ENCODE measurements at regions not wholly inside any gene's neighbourhood (a gene's known extent, or its start where the extent isn't known, plus 50 kb on each side); places are given as distances from the start of the nearest gene placed in this dataset.
"Not testable (repeated sequence)": the region's sequence is repeated elsewhere in the genome, so short reads cannot be mapped to it uniquely, and the experiment has no call there.

DNA sequence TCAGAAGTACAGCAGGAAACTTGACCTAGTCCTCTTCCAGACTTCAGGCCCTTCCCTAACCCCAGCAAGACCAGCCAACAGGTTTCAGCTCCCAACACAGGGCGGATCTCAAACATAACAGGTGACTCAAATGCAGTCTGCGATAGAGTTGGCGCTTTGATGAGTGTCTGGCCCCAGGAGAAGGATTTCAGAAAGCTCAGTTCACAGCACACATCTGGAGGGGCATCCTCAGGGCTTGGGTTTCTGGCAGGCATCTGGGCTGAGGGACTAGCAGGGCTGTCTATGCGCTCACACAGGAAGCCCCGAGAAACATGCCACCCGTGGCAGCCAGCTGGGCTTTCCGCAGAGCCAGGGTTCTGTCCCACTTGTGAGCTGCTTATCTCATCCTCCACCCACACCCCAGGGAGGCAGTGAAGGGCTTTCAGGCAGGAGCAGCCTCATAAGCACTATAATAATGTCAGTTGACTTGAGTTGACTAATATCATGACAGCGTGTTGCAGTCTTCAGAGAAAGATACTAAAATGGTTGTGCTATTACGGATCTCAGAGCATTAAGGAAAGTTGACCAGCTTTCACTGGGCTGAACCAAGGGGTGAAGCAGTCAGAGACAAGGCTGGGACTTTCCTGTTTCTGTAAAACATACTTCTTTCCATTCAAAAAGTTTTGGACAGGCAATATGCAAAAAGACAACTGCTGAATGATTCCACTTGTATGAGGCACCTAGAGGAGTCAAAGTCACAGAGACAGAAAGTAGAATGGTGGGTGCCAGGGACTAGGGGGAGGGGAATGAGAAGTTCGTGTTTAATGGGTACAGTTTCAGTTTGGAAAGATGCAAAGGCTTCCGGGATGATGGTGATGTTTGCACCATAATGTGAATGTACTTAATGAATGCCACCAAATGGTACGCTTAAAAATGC is 233.0 kb upstream of the IRF2BP2 start:
- peak; percentile 82 for DNase-seq (ENCODE audit: low spot score)

DNA sequence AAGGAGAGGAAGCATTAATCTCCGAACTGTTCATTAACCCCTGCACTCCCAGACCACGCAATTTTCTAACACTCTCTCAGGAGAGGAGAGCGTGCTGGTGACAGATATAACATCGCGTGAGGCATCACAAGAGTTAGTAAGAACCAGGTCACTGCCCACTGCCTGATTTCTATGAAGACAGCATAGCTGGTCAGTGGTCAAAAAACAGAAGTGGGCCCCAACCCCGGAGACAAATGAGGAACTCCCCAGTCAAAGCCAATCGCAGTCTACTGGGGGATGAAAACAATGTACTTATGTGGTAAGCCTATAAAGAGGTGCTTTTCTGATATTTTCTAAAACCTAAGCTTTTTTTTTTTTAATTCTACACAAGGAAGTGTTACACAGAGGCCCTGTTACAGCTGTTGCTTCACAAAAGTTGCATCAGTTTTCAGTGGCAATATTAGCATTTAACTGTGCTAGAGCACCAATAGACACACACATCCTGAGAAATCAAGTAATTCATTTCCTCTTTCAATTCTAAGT is 231.8 kb upstream of the IRF2BP2 start:
- DNase-seq (ENCODE audit: low spot score) = no peak

DNA sequence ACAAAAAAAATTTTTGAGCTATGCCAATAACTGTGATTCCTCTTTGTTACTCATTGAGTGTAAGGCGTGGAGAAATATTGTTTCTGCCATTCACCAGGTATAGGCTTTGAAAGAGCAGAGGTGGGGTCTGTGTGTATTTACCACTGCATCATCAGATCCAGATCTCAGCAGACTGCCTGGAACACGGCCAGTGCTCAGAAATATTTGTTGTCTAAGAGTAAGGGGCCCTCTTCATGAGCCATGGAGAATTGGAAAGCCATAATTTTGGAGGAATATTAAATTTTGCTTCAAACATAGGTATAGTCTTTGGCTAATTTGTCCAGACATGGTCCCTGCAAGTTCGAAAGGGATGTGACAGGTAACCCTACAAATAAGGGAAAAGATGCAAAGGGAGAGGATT is 231.3 kb upstream of the IRF2BP2 start:
- DNase-seq (ENCODE audit: low spot score) = no peak

DNA sequence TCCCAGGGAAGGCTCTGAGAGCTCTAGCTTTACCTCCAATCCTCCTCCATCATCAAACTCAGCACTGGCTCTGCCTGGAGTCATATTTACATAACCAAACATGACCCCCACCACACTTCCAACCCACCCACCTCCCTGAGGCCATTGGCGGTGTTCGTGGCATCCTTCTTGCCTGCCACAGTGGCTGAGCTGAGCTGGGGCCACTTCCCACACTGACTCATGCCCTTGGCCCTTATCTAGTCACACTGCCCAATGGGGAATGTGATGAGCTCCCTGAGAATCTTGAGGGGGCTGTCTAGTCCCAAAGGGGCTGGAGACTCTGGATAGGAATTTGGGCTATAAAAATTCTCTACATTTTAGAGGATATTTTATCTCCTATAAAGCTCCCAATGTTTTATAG is 230.9 kb upstream of the IRF2BP2 start:
- DNase-seq (ENCODE audit: low spot score) = peak; percentile 41

DNA sequence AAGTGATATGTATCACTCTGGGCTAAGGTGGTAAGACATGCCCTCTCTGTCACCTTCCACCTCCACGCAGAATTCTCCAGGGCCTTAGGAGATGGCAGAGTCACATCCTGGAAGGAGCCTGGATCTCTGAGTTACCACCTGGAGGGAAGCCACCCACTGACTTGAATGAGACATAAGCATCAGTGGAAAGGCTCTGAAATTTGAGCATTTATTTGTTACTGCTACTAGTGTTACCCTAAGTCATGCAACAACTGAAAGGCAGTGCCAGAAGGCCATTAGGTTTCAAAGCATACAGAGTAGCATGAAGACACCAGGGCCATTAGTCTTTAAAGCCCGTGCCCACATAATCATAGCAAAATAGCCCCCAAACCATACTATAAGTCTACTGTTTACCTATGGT is 230.3 kb upstream of the IRF2BP2 start:
- DNase-seq (ENCODE audit: low spot score) = no peak

DNA sequence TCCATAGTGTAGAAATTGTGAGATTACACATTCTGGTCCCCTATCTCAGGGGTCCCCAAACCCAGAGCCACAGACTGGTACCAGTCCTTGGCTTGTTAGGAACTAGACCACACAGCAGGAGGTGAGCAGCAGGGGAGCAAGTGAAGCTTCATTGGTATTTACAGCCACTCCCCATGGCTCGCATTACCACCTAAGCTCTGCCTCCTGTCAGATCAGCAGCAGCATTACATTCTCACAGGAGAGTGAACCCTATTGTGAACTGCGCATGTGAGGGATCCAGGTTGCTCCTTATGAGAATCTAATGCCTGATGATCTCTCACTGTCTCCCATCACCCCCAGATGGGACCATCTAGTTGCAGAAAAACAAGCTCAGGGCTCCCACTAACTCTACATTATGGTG is 229.7 kb upstream of the IRF2BP2 start:
- DNase-seq (ENCODE audit: low spot score) = no peak

DNA sequence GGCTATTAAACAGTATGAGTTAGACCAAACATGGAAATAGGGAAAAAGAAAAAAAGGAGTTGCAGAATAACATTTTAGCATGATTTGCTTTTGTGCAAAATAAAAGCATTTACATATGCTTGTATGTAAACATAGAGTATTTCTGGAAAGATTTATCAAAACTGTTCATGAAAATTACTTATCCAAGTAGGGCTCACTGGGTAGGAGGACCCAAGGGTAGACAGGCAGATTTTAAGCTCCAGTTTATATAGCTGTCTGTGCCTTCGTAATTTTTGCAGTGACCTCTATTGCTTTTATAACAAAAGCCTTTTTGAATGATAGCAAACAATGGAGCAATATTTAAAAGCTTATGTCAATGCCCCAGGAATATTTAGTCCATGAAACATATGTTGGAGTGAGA is 228.8 kb upstream of the IRF2BP2 start:
- DNase-seq (ENCODE audit: low spot score) = no peak

DNA sequence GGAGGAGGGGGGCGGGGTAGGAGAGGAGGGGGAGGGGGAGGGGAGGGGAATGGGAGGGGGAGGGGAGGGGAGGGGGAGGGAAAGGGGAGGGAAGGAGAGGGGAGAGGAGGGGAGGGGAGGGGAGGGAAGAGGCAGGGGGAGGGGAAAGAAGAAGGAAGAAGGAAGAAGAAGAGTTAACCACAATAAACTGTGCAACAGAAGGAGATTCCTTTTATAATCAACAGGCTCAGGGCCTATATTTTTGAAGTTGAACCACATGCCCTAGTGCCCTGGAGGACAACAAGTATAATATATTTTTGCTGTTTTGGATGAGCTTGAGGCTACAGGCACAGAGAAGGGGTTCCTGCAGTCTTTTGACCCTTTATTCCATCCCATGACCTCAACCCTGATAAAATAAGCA is 228.2 kb upstream of the IRF2BP2 start:
- DNase-seq (ENCODE audit: low spot score) = no peak

DNA sequence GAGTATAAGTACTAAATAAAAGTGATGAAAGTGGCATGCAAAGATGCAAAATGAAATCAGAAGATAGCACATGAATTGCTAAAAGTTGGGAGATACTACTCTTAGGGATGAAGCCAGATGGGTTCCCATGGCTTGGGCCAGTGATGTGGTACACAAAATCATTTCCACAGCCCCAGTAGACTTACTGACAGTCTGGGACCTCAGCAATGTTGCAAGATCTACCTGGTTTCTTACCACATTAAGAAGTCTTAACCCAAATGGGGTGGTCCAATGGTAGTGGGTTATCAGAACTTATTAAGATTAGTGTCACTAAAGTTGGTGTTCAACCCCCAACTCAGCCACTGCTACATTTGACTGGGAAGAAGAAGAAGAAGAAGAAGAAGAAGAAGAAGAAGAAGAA is 227.7 kb upstream of the IRF2BP2 start:
- no peak for DNase-seq (ENCODE audit: low spot score)

DNA sequence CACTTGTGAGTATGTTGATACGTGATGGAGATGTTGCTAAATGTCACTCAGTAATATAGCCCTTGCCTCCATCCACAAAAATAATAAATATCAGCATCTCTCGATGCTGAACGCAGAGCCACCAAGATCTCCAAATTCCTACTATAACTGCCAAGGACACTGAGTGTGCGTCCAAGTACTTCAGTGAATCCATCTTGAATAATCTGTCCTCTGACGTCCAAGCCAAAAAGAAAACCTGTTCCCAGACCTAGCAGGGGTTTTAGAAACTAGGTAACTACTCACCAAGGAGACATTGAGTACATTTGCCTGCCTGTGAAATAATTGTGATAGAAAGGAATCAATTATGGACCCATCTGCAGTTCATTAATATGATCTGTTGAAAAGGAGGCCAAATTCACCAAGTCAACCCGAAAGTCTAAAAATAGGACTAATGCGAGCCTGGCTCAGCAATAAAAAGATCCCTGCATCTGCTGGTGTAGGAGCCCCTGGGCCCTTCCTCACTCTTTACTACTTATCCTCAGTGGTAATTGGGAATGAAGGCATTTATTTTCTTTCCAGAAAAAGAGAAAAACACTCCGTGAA is 226.9 kb upstream of the IRF2BP2 start:
- no peak for DNase-seq (ENCODE audit: low spot score)

DNA sequence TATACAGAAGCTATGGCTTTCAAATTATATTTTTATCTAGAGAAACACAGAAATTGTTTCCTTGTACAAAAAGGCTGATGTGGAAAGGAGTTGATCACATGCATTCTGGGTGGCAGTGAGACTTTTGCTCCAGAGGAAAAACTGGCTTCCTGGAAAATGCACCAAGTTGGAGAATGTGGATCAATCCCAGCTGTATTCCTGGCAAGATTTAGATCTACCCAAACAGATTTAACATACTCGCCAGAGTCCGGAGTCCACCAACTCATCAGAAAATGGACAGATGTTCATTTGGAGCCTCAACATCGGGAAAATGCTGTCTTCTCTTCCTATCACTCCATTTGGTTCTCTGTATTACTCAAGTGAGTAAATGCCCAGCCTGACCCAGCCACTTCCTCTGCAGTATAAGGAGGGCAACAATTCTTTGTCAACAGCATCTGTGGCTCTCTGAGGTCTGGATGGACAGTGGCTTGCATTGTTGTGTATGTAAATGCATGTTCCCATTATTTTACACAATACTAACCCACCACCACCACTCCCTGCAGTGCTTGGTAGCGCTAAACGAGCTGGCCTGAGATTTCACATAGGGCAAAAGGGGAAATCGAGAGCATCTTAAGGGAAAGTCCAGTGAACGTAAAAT is 226.2 kb upstream of the IRF2BP2 start:
- DNase-seq (ENCODE audit: low spot score) = no peak

DNA sequence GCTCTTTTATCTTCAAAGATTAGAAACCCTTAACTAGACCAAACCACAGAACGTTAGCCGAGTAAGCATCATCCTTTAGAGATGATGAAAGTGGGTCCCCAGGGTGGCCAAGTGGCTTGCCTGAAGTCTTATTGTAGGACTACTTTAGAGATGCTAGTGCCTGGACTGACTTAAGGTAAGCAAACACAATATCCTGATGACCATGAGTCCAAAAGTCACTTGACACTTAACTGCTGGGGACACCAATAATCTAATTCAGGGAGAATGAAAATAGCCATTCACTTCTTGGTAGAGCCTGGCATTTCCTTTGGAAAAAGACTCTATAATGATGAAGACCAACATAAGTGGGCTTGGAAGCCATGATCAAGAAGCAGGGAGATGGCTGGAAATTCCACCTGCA is 225.3 kb upstream of the IRF2BP2 start:
- DNase-seq (ENCODE audit: low spot score) = no peak

DNA sequence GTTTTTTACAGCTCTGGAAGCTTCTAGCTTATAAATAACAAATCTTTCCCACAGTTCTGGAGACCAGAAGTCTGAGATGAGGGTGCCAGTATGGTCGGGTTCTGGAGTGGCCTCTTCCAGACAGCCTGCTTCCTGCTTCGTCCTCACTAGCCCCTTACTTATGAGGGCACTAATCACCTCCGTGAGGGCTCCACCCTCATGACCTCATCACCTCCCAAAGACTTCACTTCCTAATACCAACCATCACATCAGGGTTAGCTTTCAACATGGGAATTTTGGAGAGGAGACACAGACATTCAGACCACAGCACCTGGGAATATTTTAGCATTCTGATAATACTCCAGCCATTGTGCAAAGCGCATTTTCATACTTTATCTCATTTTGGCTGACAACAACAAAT is 223.7 kb upstream of the IRF2BP2 start:
- no peak for DNase-seq (ENCODE audit: low spot score)

DNA sequence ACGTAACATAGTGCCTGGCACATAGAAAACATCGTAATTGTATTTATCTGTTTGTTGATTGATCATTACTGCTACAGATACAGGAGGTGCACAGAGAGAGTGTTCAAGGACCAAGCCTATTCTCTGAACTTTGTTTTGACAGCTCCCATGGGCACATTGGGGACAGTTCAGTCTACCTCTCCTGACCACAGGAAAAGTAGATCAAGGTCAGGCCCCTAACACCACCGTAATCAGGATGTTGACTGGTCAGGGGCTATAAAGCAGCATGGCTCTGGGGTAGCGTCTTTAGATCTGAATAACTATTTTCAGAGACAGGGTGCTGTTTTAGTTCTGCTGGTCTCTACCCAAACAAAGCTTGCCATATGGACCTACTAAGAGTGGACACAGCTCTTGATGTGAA is 223.1 kb upstream of the IRF2BP2 start:
- no peak for DNase-seq (ENCODE audit: low spot score)

DNA sequence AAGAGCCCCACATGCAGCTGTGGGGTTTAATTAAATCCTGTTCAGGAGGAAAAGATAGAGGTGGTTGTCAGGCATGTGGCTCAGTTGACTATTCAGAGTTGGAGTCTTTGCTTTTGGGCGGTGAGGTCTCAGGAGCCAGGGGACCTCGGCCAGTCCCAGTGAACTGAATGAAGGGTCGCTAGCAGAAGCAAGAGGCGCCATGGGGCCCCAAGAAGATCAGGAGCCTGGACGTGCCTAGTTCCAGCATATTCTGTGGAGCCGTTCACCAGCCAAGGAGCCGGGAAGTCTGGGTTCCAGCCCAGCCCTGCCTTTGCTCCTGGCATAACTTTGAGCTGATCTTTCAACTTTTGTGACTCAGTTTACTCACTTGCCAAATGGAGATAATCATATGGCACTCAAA is 217.7 kb upstream of the IRF2BP2 start:
- no peak for DNase-seq (ENCODE audit: low spot score)

DNA sequence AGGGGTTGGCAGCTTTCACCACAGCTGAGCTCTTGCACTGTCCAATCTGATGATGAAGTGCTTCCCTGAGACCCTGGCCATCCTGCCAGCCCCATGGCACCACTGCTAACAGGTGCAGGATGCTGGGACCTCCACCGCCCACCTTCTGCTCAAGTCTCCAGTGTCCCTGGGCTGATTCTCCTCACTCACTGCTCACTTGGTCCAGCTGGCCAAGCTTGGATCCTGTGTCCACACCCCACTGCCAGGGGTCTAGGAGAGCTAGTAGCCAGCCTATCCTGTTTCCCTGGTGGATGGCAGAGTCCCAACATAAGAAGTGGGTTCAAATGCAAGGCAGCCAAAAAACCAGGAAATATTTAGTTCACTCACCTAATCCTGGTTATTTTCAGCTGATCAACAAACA is 217.2 kb upstream of the IRF2BP2 start:
- DNase-seq (ENCODE audit: low spot score) = no peak

DNA sequence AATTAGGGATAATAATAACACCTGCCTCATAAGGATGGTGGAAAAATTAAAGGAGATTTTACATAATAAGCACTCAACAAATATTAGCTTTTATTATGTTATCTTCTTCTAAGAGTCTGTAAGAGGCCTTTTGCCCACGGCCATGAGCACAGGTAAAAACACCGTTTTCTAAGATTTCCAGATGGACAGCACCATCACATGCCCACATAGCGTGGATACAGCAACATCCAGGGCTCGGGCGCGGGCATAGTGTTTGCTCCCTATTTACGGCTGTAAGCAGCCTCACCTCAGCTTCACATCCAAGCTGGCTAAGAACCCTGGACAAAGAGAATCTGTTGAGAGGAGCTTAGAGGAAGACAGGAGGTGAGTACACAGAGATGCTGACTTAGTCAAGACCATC is 216.4 kb upstream of the IRF2BP2 start:
- DNase-seq (ENCODE audit: low spot score) = no peak

DNA sequence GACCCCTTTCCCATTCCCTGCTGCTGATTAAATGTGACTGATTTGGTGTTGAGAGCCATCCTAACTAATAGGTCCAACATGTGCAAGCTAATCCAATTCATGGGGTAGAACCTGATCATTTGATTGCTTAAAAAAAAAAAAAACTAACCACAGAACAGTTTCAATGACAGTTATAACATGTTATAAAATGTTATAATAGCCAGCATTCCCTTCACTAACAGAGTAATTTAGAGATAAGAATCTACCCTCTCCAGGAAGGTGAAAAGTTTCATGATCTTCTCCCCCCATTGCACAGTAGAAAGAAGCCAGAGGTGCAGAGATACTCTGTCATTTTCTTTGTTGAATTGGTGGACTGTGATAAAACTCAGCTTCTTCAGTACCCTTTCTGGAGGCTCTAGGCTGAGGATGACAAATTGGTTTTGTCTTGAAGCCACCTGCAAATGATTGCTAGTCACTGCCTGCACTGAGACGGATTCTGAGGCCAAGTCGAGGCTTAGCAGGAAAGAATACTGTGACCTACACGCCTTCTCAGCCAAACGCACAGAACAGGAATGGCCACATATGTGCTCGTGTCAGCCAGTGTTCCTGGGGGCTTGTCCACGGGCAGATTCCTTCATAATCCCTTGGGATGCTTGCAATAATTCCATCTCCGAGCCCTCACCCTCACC is 215.7 kb upstream of the IRF2BP2 start:
- DNase-seq (ENCODE audit: low spot score) = no peak

DNA sequence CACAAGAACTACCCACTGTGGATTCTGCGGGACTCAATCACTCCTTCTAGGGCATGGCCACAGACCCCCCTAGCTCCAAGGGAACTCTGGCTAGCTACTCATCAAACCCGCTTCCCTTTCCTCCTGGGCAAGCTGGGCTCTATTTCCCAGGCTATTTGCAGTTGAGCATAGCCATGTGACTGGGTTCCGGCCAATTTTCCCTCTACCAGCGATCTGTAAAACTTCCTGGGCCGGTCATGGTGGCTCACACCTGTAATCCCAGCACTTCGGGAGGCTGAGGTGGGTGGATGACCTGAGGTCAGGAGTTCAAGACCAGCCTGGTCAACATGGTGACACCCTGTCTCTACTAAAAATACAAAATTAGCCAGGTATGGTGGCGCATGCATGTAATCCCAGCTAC is 214.9 kb upstream of the IRF2BP2 start:
- DNase-seq (ENCODE audit: low spot score) = not testable (repeated sequence)

DNA sequence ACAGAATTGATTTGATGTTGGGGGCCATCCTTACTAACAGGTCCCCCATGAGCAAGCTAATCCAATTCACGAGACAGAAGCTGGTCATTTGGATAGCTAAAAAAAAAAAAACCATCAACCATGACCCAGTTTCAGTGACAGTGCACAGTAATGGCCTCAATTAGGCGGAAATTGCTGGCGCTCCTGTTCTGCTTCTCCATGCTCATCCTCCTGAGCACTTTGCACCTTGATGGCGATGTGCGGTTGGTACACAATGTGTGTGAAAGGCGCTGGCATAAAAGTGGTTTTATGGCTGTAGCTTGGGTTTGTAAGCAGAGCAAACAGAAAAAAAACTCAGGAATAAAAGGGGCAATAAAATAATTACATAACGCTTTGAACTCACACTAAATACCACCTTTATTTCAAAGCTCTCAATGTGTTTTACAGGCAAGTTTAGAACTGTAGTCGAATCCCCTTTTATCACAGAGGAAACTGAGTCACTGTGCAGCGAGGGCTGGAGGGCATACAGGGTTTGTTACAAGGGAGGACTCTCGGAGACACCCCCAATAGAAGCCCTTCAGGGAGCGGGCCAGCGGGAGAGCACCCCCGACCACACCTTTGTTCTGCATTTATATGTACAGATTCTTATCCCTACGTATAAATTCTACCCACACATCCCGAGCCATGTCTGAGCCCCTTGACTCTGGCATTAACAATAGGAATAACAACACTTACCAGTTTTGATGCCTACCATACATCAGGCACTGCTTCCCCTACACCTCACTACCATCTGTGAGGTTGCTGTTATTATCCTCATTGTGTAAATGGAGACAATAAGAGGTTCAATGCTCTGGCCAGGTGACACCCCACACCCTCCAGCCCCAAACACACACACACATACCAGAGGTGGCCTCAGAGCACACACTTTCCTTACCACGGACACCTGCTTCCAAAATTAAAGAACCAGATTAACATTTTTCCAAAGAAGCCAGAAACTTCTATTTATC is 213.5 kb upstream of the IRF2BP2 start:
- no peak for DNase-seq (ENCODE audit: low spot score)

DNA sequence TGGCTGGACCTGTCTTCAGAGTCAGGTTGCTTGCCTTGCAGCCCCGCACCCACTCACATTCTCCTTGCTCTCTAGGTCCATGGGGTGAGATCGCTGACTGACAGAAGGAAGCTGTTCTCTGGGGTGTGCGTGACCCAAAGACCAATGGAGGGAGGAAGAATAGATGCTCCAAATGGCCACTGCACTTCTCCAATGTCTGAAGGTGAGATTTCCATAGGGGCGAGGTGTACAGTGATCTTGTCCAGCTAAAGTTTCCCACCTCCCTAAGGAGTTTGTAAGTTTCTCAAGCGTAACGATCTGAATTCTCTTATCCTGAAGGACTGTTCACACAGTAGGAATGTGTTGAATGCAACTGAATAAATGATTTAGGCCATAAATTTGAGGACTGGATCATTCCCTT is 211.9 kb upstream of the IRF2BP2 start:
- DNase-seq (ENCODE audit: low spot score) = no peak
